Right lobe of liver (tissue), 6 donors: ENCODE measurements at regions not wholly inside any gene's neighbourhood (a gene's known extent, or its start where the extent isn't known, plus 50 kb on each side); places are given as distances from the start of the nearest gene placed in this dataset.

Experiments
- ATAC-seq, 4 donors: fragments of 200-7000 bp; cut with Tn5 transposase; one replicate each; pipeline ENCODE4 v1.9.1; 2020; ENCODE audit warnings: mild to moderate bottlenecking in 4 of 4, moderate library complexity in 4 of 4
- DNase-seq, 3 donors: peaks; one replicate each; pipeline ENCODE4 v3.0.0-alpha.2; 2020
- H3K27ac ChIP-seq, 3 donors: fragments of 200-600 bp; one replicate each; pipeline ENCODE4 v1.8.0; 2022
- H3K27me3 ChIP-seq, 2 donors: fragments of 200-600 bp; one replicate each; pipeline ENCODE4 v1.8.0; 2022
- H3K36me3 ChIP-seq, 4 donors: fragments of 200-600 bp; sonication (generic) in 1 of 4; one replicate each; pipeline versions ENCODE4 v1.5.1 to v1.8.0; 2017 to 2022; ENCODE audit warnings: control low read depth in 1 of 4
- H3K4me1 ChIP-seq, 4 donors: fragments of 200-600 bp; sonication (generic) in 1 of 4; one replicate each; pipeline versions ENCODE4 v1.5.1 to v1.8.0; 2017 to 2022; ENCODE audit warnings: control low read depth in 1 of 4
- H3K4me3 ChIP-seq, 3 donors: fragments of 200-600 bp; one replicate each; pipeline ENCODE4 v1.8.0; 2022
- H3K9me3 ChIP-seq, 4 donors: fragments of 200-600 bp; sonication (generic) in 1 of 4; one replicate each; pipeline versions ENCODE4 v1.5.1 to v1.8.0; 2017 to 2022; ENCODE audit warnings: control low read depth in 1 of 4
- CTCF ChIP-seq, 4 donors: fragments of 200-600 bp in 3 of 4; fragments of 450-650 bp in 1 of 4; IDR thresholded peaks; one replicate each; pipeline versions ENCODE4 v1.5.1 to v1.8.0; 2016 to 2022; ENCODE audit warnings: antibody characterized with exemption in 4 of 4, mild to moderate bottlenecking in 2 of 4
- POLR2A ChIP-seq: fragments of 450-650 bp; IDR thresholded peaks from one replicate; pipeline ENCODE4 v1.6.1; 2017; ENCODE audit warnings: antibody characterized with exemption, mild to moderate bottlenecking
- WGBS: methylation state at CpG from one replicate; pipeline ENCODE4 v1.1.6; 2018; ENCODE audit warnings: low coverage, low lambda C conversion rate; ENCODE audit not compliant: insufficient coverage; ENCODE audit errors: missing lambda C conversion rate; 5-methylcytosine and 5-hydroxymethylcytosine counted together
- intact Hi-C, 2 donors: fragments of 100-400 bp; cut with DNase I; formaldehyde crosslinking; loops; one replicate each; pipeline versions ENCODE4 v1.11.2 to v1.14.1; 2022
- donor health status: DM: no; HTN: yes; CAD: no.
- donor health status: DM: no; HTN: no; CAD: no.
- donor health status: DM: no; HTN: no; CAD: no.
- donor health status: DM: no; HTN: yes; CAD: no.
- donor health status: DM: no; HTN: yes; CAD: no.

- WGBS, result 47% methylated on average over 2 of the region's 2 CpGs
- no peak overlapping the region for H3K4me3 ChIP-seq
- TF ChIP-seq POLR2A, result no peak
- no peak for TF ChIP-seq CTCF (IDR thresholded peaks at IDR 0.05)
- no peak for ATAC-seq
- no peaks in the 10 kb centered on the region for H3K27me3 ChIP-seq
- H3K9me3 ChIP-seq, result no peaks in the 10 kb centered on the region
- H3K36me3 ChIP-seq, result no peaks in the 10 kb centered on the region
- intact Hi-C loops, result no loop called here
- no peaks in the 10 kb centered on the region for H3K4me1 ChIP-seq
- H3K27ac ChIP-seq, result no peak overlapping the region
- DNase-seq, result no peak
These were observed 328.4 kb upstream of the MAP2 start for GRCh38 chr2:209095432-209095831.

- intact Hi-C loops, result no loop called here
- DNase-seq (no peak), ATAC-seq (no peak)
- WGBS, result no CpG with 5 or more reads among the region's 2 CpGs
- H3K27me3 ChIP-seq, result no peaks in the 10 kb centered on the region
- H3K9me3 ChIP-seq, result no peaks in the 10 kb centered on the region
- TF ChIP-seq CTCF (IDR thresholded peaks at IDR 0.05) (no peak), POLR2A (no peak)
- no peaks in the 10 kb centered on the region for H3K36me3 ChIP-seq
- no peak overlapping the region for H3K4me3 ChIP-seq
- H3K4me1 ChIP-seq, result no peaks in the 10 kb centered on the region
- no peak overlapping the region for H3K27ac ChIP-seq
These were observed 326.7 kb upstream of the MAP2 start for GRCh38 chr2:209097168-209097567.

GRCh38 chr2:209102319-209102718 lies 321.5 kb upstream of the MAP2 start:
- no peak overlapping the region for H3K27ac ChIP-seq
- no peaks in the 10 kb centered on the region for H3K27me3 ChIP-seq
- no peak for ATAC-seq
- intact Hi-C loops, result no loop called here
- TF ChIP-seq CTCF (IDR thresholded peaks at IDR 0.05) (no peak), POLR2A (no peak)
- no peaks in the 10 kb centered on the region for H3K4me1 ChIP-seq
- DNase-seq, result no peak
- no peak overlapping the region for H3K4me3 ChIP-seq
- 26% methylated on average over 2 of the region's 2 CpGs for WGBS
- H3K9me3 ChIP-seq, result no peaks in the 10 kb centered on the region
- no peaks in the 10 kb centered on the region for H3K36me3 ChIP-seq

DNA sequence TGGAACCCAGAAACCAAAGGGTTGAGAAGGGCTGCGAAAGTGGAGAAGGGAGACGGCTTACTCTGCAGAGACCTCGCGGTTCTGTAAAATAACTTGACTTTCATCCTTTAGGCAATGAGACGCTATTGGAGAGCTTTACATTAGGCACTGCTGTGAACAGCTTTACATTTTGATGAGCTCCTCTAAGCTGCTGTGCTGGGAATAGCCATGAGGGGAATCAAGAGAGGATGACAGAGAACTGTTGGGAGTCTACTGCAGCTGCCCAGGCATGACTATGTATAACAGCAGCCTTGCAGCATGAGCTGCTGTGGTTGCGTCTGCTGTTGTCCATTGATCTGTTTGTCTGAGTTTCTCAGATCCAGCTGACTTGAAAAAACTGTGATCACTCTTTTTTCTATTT lies 310.8 kb upstream of the MAP2 start:
- ATAC-seq (no peak), DNase-seq (no peak)
- no peaks in the 10 kb centered on the region for H3K36me3 ChIP-seq
- intact Hi-C loops, result no loop called here
- 44% methylated on average over 6 of the region's 6 CpGs for WGBS
- no peaks in the 10 kb centered on the region for H3K9me3 ChIP-seq
- H3K27me3 ChIP-seq, result no peaks in the 10 kb centered on the region
- H3K4me3 ChIP-seq, result no peak overlapping the region
- no peaks in the 10 kb centered on the region for H3K4me1 ChIP-seq
- TF ChIP-seq POLR2A (no peak), CTCF (IDR thresholded peaks at IDR 0.05) (no peak)
- H3K27ac ChIP-seq, result no peak overlapping the region

- Histone ChIP-seq H3K4me1 (no peaks in the 10 kb centered on the region), H3K36me3 (no peaks in the 10 kb centered on the region), H3K9me3 (no peaks in the 10 kb centered on the region), H3K4me3 (no peak overlapping the region), H3K27me3 (no peaks in the 10 kb centered on the region), H3K27ac (no peak overlapping the region)
- intact Hi-C loops, result no loop called here
- ATAC-seq (no peak), DNase-seq (no peak)
- TF ChIP-seq CTCF (IDR thresholded peaks at IDR 0.05) (no peak), POLR2A (no peak)
- WGBS, result 20% methylated on average over 3 of the region's 3 CpGs
These were observed 309.1 kb upstream of the MAP2 start for GRCh38 chr2:209114588-209115240.
